GM18505 (cell line): ENCODE measurements at regions not wholly inside any gene's neighbourhood (a gene's known extent, or its start where the extent isn't known, plus 50 kb on each side); places are given as distances from the start of the nearest gene placed in this dataset.
"Not testable (repeated sequence)": the region's sequence is repeated elsewhere in the genome, so short reads cannot be mapped to it uniquely, and the experiment has no call there.

ENCODE experiments used
- ATAC-seq: cut with Tn5 transposase; IDR thresholded peaks from one replicate; pipeline ENCODE4 v1.9.1; 2021; ENCODE audit not compliant: unreplicated experiment
- POLR2A ChIP-seq: IDR thresholded peaks from 4 replicates; pipeline ENCODE4 v1.6.1; 2011; ENCODE audit warnings: borderline replicate concordance; ENCODE audit not compliant: insufficient read depth, insufficient read length; ENCODE audit errors: extremely low read depth

GRCh38 chr5:135158314-135158697 is 124.3 kb upstream of the PITX1 start:
- no peak for TF ChIP-seq POLR2A
- no peak for ATAC-seq

- no peak for ATAC-seq
- no peak for TF ChIP-seq POLR2A
Observed at GRCh38 chr5:135157421-135158313, 123.6 kb upstream of the PITX1 start.

- ATAC-seq, result no peak
- no peak for TF ChIP-seq POLR2A
Observed at GRCh38 chr5:135156715-135157404, 122.8 kb upstream of the PITX1 start.

GRCh38 chr5:135156337-135156714 is 122.3 kb upstream of the PITX1 start:
- no peak for TF ChIP-seq POLR2A
- no peak for ATAC-seq

- no peak for TF ChIP-seq POLR2A
- ATAC-seq, result no peak
Observed at GRCh38 chr5:135155616-135156214, 121.7 kb upstream of the PITX1 start.

GRCh38 chr5:135154961-135155360 is 120.9 kb upstream of the PITX1 start:
- no peak for ATAC-seq
- no peak for TF ChIP-seq POLR2A

- TF ChIP-seq POLR2A, result no peak
- ATAC-seq, result no peak
Observed at GRCh38 chr5:135154197-135154596, 120.2 kb upstream of the PITX1 start.

- no peak for TF ChIP-seq POLR2A
- ATAC-seq, result no peak
Observed at GRCh38 chr5:135153661-135154060, 119.6 kb upstream of the PITX1 start.

- TF ChIP-seq POLR2A, result no peak
- no peak for ATAC-seq
Observed at GRCh38 chr5:135153259-135153658, 119.2 kb upstream of the PITX1 start.

GRCh38 chr5:135151660-135152059 is 117.6 kb upstream of the PITX1 start:
- ATAC-seq, result not testable (repeated sequence)

- TF ChIP-seq POLR2A, result no peak
- ATAC-seq, result no peak
Observed at GRCh38 chr5:135151256-135151655, 117.2 kb upstream of the PITX1 start.

GRCh38 chr5:135150767-135151166 is 116.7 kb upstream of the PITX1 start:
- TF ChIP-seq POLR2A, result no peak
- ATAC-seq, result no peak

- no peak for TF ChIP-seq POLR2A
- no peak for ATAC-seq
Observed at GRCh38 chr5:135149956-135150723, 116.1 kb upstream of the PITX1 start.
